ENCODE measurements at regions not wholly inside any gene's neighbourhood (a gene's known extent, or its start where the extent isn't known, plus 50 kb on each side); places are given as distances from the start of the nearest gene placed in this dataset.

- Histone ChIP-seq H3K36me3 (no peaks in the 10 kb centered on the region), H3K27me3 (replicated peaks in 1 of 7) (peaks cover 0 to 60% (median 3%) of the 10 kb centered on the region in 7 donors), H3K27ac (no peak overlapping the region), H3K4me3 (no peak overlapping the region), H3K4me1 (peaks cover 0 to 10% (median 5%) of the 10 kb centered on the region in 6 donors), H3K9me3 (no peaks in the 10 kb centered on the region)
- intact Hi-C loops (cut with DNase I; ENCODE audit: low total_unique reads) = loop anchor here (5.0 to 10.0 kb wide), 2 partner anchors 669 to 736 kb away; no protein-coding TSS in a partner anchor
- DNase-seq = no peak
- WGBS, 5 donors = 52 to 72% (median 57%) methylated on average over 7 of the region's 7 CpGs
- no peak for TF ChIP-seq POLR2AphosphoS5 (IDR thresholded peaks at IDR 0.05)
- TF ChIP-seq CTCF (IDR thresholded peaks at IDR 0.05 in 8 of 11, conservative IDR thresholded peaks at IDR 0.05 in 3 of 11) = no peak
- TF ChIP-seq POLR2A (IDR thresholded peaks at IDR 0.05) = no peak
Measured at GRCh38 chr20:20835897-20836296, 123.5 kb upstream of the RALGAPA2 start.

GRCh38 chr20:20834008-20834407 is 121.6 kb upstream of the RALGAPA2 start:
- DNase-seq = no peak
- Histone ChIP-seq H3K27me3 (replicated peaks in 1 of 7) (peaks cover 0 to 54% (median 3%) of the 10 kb centered on the region in 7 donors), H3K36me3 (no peaks in the 10 kb centered on the region), H3K27ac (no peak overlapping the region), H3K4me3 (no peak overlapping the region), H3K9me3 (peaks cover 0 to 9% (median 0%) of the 10 kb centered on the region in 8 donors), H3K4me1 (peaks cover 0 to 10% (median 5%) of the 10 kb centered on the region in 6 donors)
- 88 to 93% (median 91%) methylated on average over 1 of the region's 1 CpG for WGBS, 5 donors
- intact Hi-C loops (cut with DNase I; ENCODE audit: low total_unique reads) = loop anchor here (10.0 kb wide), 1 partner anchor 671 kb away; no protein-coding TSS in a partner anchor
- TF ChIP-seq CTCF (IDR thresholded peaks at IDR 0.05 in 8 of 11, conservative IDR thresholded peaks at IDR 0.05 in 3 of 11) (no peak), POLR2A (IDR thresholded peaks at IDR 0.05) (no peak), POLR2AphosphoS5 (IDR thresholded peaks at IDR 0.05) (no peak)

GRCh38 chr20:20832715-20833114 is 120.3 kb upstream of the RALGAPA2 start:
- Histone ChIP-seq H3K36me3 (no peaks in the 10 kb centered on the region), H3K27ac (no peak overlapping the region), H3K9me3 (peaks cover 0 to 9% (median 0%) of the 10 kb centered on the region in 8 donors), H3K4me1 (peaks cover 0 to 6% (median 4%) of the 10 kb centered on the region in 6 donors), H3K27me3 (replicated peaks in 1 of 7) (peaks cover 0 to 48% (median 3%) of the 10 kb centered on the region in 7 donors), H3K4me3 (no peak overlapping the region)
- 21 to 72% (median 52%) methylated on average over 1 of the region's 1 CpG for WGBS, 5 donors
- DNase-seq = no peak
- no peak for TF ChIP-seq POLR2AphosphoS5 (IDR thresholded peaks at IDR 0.05)
- TF ChIP-seq CTCF (IDR thresholded peaks at IDR 0.05 in 8 of 11, conservative IDR thresholded peaks at IDR 0.05 in 3 of 11) = no peak
- no peak for TF ChIP-seq POLR2A (IDR thresholded peaks at IDR 0.05)
- intact Hi-C loops (cut with DNase I; ENCODE audit: low total_unique reads) = loop anchor here (10.0 kb wide), 1 partner anchor 672 kb away; no protein-coding TSS in a partner anchor

GRCh38 chr20:20831794-20832193 is 119.3 kb upstream of the RALGAPA2 start:
- no peaks in the 10 kb centered on the region for H3K4me1 ChIP-seq
- H3K27me3 ChIP-seq (replicated peaks in 1 of 7) = peaks cover 0 to 49% (median 0%) of the 10 kb centered on the region in 7 donors
- 79 to 89% (median 87%) methylated on average over 6 of the region's 6 CpGs for WGBS, 5 donors
- TF ChIP-seq CTCF (IDR thresholded peaks at IDR 0.05 in 8 of 11, conservative IDR thresholded peaks at IDR 0.05 in 3 of 11) (no peak), POLR2A (IDR thresholded peaks at IDR 0.05) (no peak), POLR2AphosphoS5 (IDR thresholded peaks at IDR 0.05) (no peak)
- peaks cover 0 to 9% (median 0%) of the 10 kb centered on the region in 8 donors for H3K9me3 ChIP-seq
- H3K27ac ChIP-seq = no peak overlapping the region
- H3K4me3 ChIP-seq = no peak overlapping the region
- H3K36me3 ChIP-seq = no peaks in the 10 kb centered on the region
- no peak for DNase-seq
- intact Hi-C loops (cut with DNase I; ENCODE audit: low total_unique reads) = loop anchor here (10.0 kb wide), 1 partner anchor 673 kb away; no protein-coding TSS in a partner anchor

All from spleen (tissue), 11 donors.